ENCODE measurements at regions not wholly inside any gene's neighbourhood (a gene's known extent, or its start where the extent isn't known, plus 50 kb on each side); places are given as distances from the start of the nearest gene placed in this dataset.

GRCh38 chr11:70833011-70833410 is 419.4 kb downstream of the SHANK2 start:
- H3K9ac ChIP-seq (ENCODE audit: insufficient read depth in 1 of 2, low read length in 2 of 2): no peak overlapping the region
- H3K4me1 ChIP-seq (ENCODE audit: control insufficient read depth in 5 of 5, insufficient read depth in 5 of 5, low read length in 5 of 5): peaks cover 0 to 12% (median 0%) of the 10 kb centered on the region in 5 donors
- H3K27me3 ChIP-seq (ENCODE audit: control insufficient read depth in 3 of 3, insufficient read depth in 3 of 3, low read length in 2 of 3): no peaks in the 10 kb centered on the region
- H3K27ac ChIP-seq (ENCODE audit: low read depth in 1 of 2, low read length in 1 of 2): no peak overlapping the region
- no peak for DNase-seq
- 91 to 94% methylated on average over 11 of the region's 11 CpGs for WGBS, 2 donors
- TF ChIP-seq CTCF (IDR thresholded peaks at IDR 0.05; ENCODE audit: control extremely low read depth, extremely low read depth): no peak
- H3K4me3 ChIP-seq: no peak overlapping the region
- no peaks in the 10 kb centered on the region for H3K36me3 ChIP-seq (ENCODE audit: control insufficient read depth in 4 of 4, insufficient read depth in 4 of 4, low read length in 4 of 4)
- H3K9me3 ChIP-seq (ENCODE audit: control insufficient read depth in 4 of 4, insufficient read depth in 3 of 4, low read length in 3 of 4): peaks cover 0 to 9% (median 0%) of the 10 kb centered on the region in 4 donors
- no peak for ATAC-seq (ENCODE audit: insufficient read depth, low FRiP score)

GRCh38 chr11:70833554-70833953 is 418.8 kb downstream of the SHANK2 start:
- TF ChIP-seq CTCF (IDR thresholded peaks at IDR 0.05; ENCODE audit: control extremely low read depth, extremely low read depth): no peak
- DNase-seq (no peak), ATAC-seq (ENCODE audit: insufficient read depth, low FRiP score) (no peak)
- WGBS, 2 donors: 66 to 67% methylated on average over 5 of the region's 5 CpGs
- peaks cover 0 to 9% (median 0%) of the 10 kb centered on the region in 4 donors for H3K9me3 ChIP-seq (ENCODE audit: control insufficient read depth in 4 of 4, insufficient read depth in 3 of 4, low read length in 3 of 4)
- no peaks in the 10 kb centered on the region for H3K27me3 ChIP-seq (ENCODE audit: control insufficient read depth in 3 of 3, insufficient read depth in 3 of 3, low read length in 2 of 3)
- H3K4me1 ChIP-seq (ENCODE audit: control insufficient read depth in 5 of 5, insufficient read depth in 5 of 5, low read length in 5 of 5): peaks cover 0 to 7% (median 0%) of the 10 kb centered on the region in 5 donors
- no peak overlapping the region for H3K9ac ChIP-seq (ENCODE audit: insufficient read depth in 1 of 2, low read length in 2 of 2)
- no peak overlapping the region for H3K4me3 ChIP-seq
- H3K27ac ChIP-seq (ENCODE audit: low read depth in 1 of 2, low read length in 1 of 2): no peak overlapping the region
- H3K36me3 ChIP-seq (ENCODE audit: control insufficient read depth in 4 of 4, insufficient read depth in 4 of 4, low read length in 4 of 4): no peaks in the 10 kb centered on the region

GRCh38 chr11:70834277-70834940 is 418.0 kb downstream of the SHANK2 start:
- Histone ChIP-seq H3K9me3 (ENCODE audit: control insufficient read depth in 4 of 4, insufficient read depth in 3 of 4, low read length in 3 of 4) (peaks cover 0 to 9% (median 0%) of the 10 kb centered on the region in 4 donors), H3K36me3 (ENCODE audit: control insufficient read depth in 4 of 4, insufficient read depth in 4 of 4, low read length in 4 of 4) (no peaks in the 10 kb centered on the region), H3K27me3 (ENCODE audit: control insufficient read depth in 3 of 3, insufficient read depth in 3 of 3, low read length in 2 of 3) (no peaks in the 10 kb centered on the region), H3K4me3 (no peak overlapping the region), H3K4me1 (ENCODE audit: control insufficient read depth in 5 of 5, insufficient read depth in 5 of 5, low read length in 5 of 5) (no peaks in the 10 kb centered on the region), H3K9ac (ENCODE audit: insufficient read depth in 1 of 2, low read length in 2 of 2) (no peak overlapping the region), H3K27ac (ENCODE audit: low read depth in 1 of 2, low read length in 1 of 2) (no peak overlapping the region)
- ATAC-seq (ENCODE audit: insufficient read depth, low FRiP score) (no peak), DNase-seq (no peak)
- no peak for TF ChIP-seq CTCF (IDR thresholded peaks at IDR 0.05; ENCODE audit: control extremely low read depth, extremely low read depth)
- 67 to 73% methylated on average over 14 of the region's 14 CpGs for WGBS, 2 donors

All from lung (tissue), 11 donors.